Vagina (tissue), 2 donors: ENCODE measurements at regions not wholly inside any gene's neighbourhood (a gene's known extent, or its start where the extent isn't known, plus 50 kb on each side); places are given as distances from the start of the nearest gene placed in this dataset.

Experiments
- CTCF ChIP-seq, 3 experiments: fragments of 450-650 bp in 2 of 3; fragments of 200-600 bp in 1 of 3; sonication (generic) in 1 of 3; IDR thresholded peaks; one replicate each; pipeline ENCODE4 v1.5.1; 2017 to 2019; ENCODE audit warnings: antibody characterized with exemption in 3 of 3, mild to moderate bottlenecking in 2 of 3, moderate library complexity in 2 of 3
- POLR2A ChIP-seq, 2 donors: fragments of 450-650 bp; IDR thresholded peaks; one replicate each; pipeline ENCODE4 v1.6.1; 2017; ENCODE audit warnings: antibody characterized with exemption in 2 of 2, mild to moderate bottlenecking in 2 of 2, moderate library complexity in 2 of 2
- POLR2AphosphoS5 ChIP-seq, 2 donors: sonication (generic); formaldehyde crosslinking; IDR thresholded peaks; one replicate each; pipeline ENCODE4 v1.9.0; 2017; ENCODE audit warnings: antibody characterized with exemption in 2 of 2, mild to moderate bottlenecking in 2 of 2, low read depth in 1 of 2; ENCODE audit not compliant: insufficient read depth in 1 of 2

GRCh38 chr3:6567241-6567640 is 293.7 kb upstream of the GRM7 start:
- TF ChIP-seq CTCF (IDR thresholded peaks at IDR 0.05) (no peak), POLR2A (IDR thresholded peaks at IDR 0.05) (no peak), POLR2AphosphoS5 (IDR thresholded peaks at IDR 0.05; ENCODE audit: insufficient read depth in 1 of 2, low read depth in 1 of 2) (no peak)
